ENCODE measurements at regions not wholly inside any gene's neighbourhood (a gene's known extent, or its start where the extent isn't known, plus 50 kb on each side); places are given as distances from the start of the nearest gene placed in this dataset.
A peak's percentile ranks its signal among the peaks of the same experiment; 100 is the strongest.

DNA sequence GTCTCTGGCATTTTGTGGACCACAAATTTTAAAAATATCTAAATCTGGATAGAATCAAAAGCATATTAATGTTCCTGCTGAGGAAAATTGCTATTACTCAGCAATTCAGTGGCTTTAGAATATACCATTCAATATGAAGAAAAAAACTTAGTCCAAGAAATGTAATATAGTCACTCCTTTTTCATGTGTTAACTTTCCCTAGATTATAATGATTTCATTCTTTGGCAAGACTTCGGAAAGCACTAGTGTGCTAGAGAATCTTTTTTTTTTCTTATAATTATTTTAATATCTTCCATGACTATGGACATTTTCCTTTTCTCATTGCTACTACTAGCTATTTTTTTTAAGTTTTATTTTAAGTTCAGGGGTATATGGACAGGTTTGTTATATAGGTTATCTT lies 102.4 kb upstream of the FAM174A start:
- no peak for ATAC-seq
- TF ChIP-seq, protein P1, sequence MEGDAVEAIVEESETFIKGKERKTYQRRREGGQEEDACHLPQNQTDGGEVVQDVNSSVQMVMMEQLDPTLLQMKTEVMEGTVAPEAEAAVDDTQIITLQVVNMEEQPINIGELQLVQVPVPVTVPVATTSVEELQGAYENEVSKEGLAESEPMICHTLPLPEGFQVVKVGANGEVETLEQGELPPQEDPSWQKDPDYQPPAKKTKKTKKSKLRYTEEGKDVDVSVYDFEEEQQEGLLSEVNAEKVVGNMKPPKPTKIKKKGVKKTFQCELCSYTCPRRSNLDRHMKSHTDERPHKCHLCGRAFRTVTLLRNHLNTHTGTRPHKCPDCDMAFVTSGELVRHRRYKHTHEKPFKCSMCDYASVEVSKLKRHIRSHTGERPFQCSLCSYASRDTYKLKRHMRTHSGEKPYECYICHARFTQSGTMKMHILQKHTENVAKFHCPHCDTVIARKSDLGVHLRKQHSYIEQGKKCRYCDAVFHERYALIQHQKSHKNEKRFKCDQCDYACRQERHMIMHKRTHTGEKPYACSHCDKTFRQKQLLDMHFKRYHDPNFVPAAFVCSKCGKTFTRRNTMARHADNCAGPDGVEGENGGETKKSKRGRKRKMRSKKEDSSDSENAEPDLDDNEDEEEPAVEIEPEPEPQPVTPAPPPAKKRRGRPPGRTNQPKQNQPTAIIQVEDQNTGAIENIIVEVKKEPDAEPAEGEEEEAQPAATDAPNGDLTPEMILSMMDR (IDR thresholded peaks at IDR 0.05), result no peak
- Mint-ChIP-seq H3K27ac (no peak overlapping the region), H3K4me3 (no peak overlapping the region), H3K9me3 (no peaks in the 10 kb centered on the region), H3K36me3 (ENCODE audit: low read depth) (no peaks in the 10 kb centered on the region), H3K4me1 (ENCODE audit: low read depth) (no peaks in the 10 kb centered on the region), H3K27me3 (no peaks in the 10 kb centered on the region)
- intact Hi-C loops (cut with micrococcal nuclease), result loop anchor here (5.0 kb wide), 1 partner anchor 960 kb away; no protein-coding TSS in a partner anchor
- no peak for DNase-seq
- ChIA-PET POLR2A (no interaction called here), CTCF (no interaction called here)

- intact Hi-C loops (cut with micrococcal nuclease), result loop anchor here (5.0 kb wide), 1 partner anchor 962 kb away; no protein-coding TSS in a partner anchor
- Mint-ChIP-seq H3K27ac (no peak overlapping the region), H3K27me3 (no peaks in the 10 kb centered on the region), H3K36me3 (ENCODE audit: low read depth) (no peaks in the 10 kb centered on the region), H3K4me3 (no peak overlapping the region), H3K4me1 (ENCODE audit: low read depth) (no peaks in the 10 kb centered on the region), H3K9me3 (peaks cover under 1% of the 10 kb centered on the region)
- TF ChIP-seq, protein P1 (IDR thresholded peaks at IDR 0.05), result peak; percentile 73
- ChIA-PET CTCF (interaction anchor here (0.6 to 2.2 kb wide), 15 partner anchors 8 to 613 kb away, joined by 3 to 7 read pairs (median 3); partner anchors contain the start of gene ST8SIA4), POLR2A (no interaction called here)
- DNase-seq (peak; percentile 60), ATAC-seq (peak; percentile 51)
Observed at GRCh38 chr5:100430268-100431195, 104.6 kb upstream of the FAM174A start.

GRCh38 chr5:100424787-100425186 lies 110.4 kb upstream of the FAM174A start:
- no peak overlapping the region for H3K4me3 Mint-ChIP-seq
- ATAC-seq (no peak), DNase-seq (peak; percentile 9)
- POLR2A ChIA-PET, result no interaction called here
- intact Hi-C loops (cut with micrococcal nuclease), result no loop called here
- H3K4me1 Mint-ChIP-seq (ENCODE audit: low read depth), result no peaks in the 10 kb centered on the region
- peaks cover 16% of the 10 kb centered on the region for H3K9me3 Mint-ChIP-seq
- CTCF ChIA-PET, result interaction anchor here (1.2 kb wide), 1 partner anchor 11 kb away, joined by 3 read pairs; no protein-coding TSS in a partner anchor
- TF ChIP-seq, protein P1 (IDR thresholded peaks at IDR 0.05), result no peak
- H3K27me3 Mint-ChIP-seq, result no peaks in the 10 kb centered on the region
- H3K27ac Mint-ChIP-seq, result no peak overlapping the region
- H3K36me3 Mint-ChIP-seq (ENCODE audit: low read depth), result peaks cover 7% of the 10 kb centered on the region

DNA sequence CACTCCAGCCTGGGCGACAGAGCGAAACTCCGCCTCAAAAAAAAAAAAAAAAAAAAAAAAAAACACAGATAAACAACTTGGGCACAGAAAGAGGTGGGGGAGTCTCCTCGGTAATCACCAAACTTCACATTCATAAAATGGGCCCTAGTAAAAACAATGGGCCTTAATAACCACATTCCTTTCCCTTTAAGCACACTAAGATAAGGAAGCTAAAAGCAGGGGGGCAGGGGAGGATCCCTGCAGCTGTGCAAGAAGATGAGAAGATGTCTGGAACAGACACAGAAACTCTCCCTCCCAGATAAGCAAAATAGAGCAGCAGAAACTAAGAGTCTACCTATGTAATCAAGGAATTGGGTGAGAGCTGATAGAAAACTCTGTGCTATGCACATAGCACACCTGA lies 111.2 kb upstream of the FAM174A start:
- ATAC-seq (no peak), DNase-seq (no peak)
- Mint-ChIP-seq H3K27ac (no peak overlapping the region), H3K4me1 (ENCODE audit: low read depth) (no peaks in the 10 kb centered on the region), H3K9me3 (peaks cover 16% of the 10 kb centered on the region), H3K4me3 (no peak overlapping the region), H3K36me3 (ENCODE audit: low read depth) (peaks cover 7% of the 10 kb centered on the region), H3K27me3 (no peaks in the 10 kb centered on the region)
- intact Hi-C loops (cut with micrococcal nuclease), result no loop called here
- CTCF ChIA-PET, result interaction anchor here (1.2 kb wide), 1 partner anchor 11 kb away, joined by 3 read pairs; no protein-coding TSS in a partner anchor
- TF ChIP-seq, protein P1 (IDR thresholded peaks at IDR 0.05), result no peak
- POLR2A ChIA-PET, result no interaction called here

GRCh38 chr5:100423330-100423729 lies 111.8 kb upstream of the FAM174A start:
- ChIA-PET POLR2A (no interaction called here), CTCF (interaction anchor here (1.6 kb wide), 1 partner anchor 7 kb away, joined by 7 read pairs; no protein-coding TSS in a partner anchor)
- H3K4me3 Mint-ChIP-seq, result no peak overlapping the region
- no peaks in the 10 kb centered on the region for H3K4me1 Mint-ChIP-seq (ENCODE audit: low read depth)
- ATAC-seq (no peak), DNase-seq (no peak)
- TF ChIP-seq, protein P1 (IDR thresholded peaks at IDR 0.05), result no peak
- H3K9me3 Mint-ChIP-seq, result peaks cover 16% of the 10 kb centered on the region
- H3K36me3 Mint-ChIP-seq (ENCODE audit: low read depth), result peaks cover 7% of the 10 kb centered on the region
- intact Hi-C loops (cut with micrococcal nuclease), result no loop called here
- no peaks in the 10 kb centered on the region for H3K27me3 Mint-ChIP-seq
- no peak overlapping the region for H3K27ac Mint-ChIP-seq

All from activated CD8-positive, alpha-beta T cell treated with anti-CD3 and anti-CD28 coated beads for 36 hours (primary cell).